Spleen (tissue), 11 donors: ENCODE measurements at regions not wholly inside any gene's neighbourhood (a gene's known extent, or its start where the extent isn't known, plus 50 kb on each side); places are given as distances from the start of the nearest gene placed in this dataset.

Experiments
- DNase-seq: peaks from one replicate; pipeline ENCODE4 v3.0.0-alpha.2; 2020
- H3K27ac ChIP-seq, 8 donors: fragments of 200-600 bp; sonication (generic) in 7 of 8; 1 replicate in 4 of 8; 2 replicates in 4 of 8; pipeline versions ENCODE4 v1.5.0 to v1.8.0; 2016 to 2021; ENCODE audit warnings: inconsistent platforms in 4 of 8, mild to moderate bottlenecking in 4 of 8, moderate library complexity in 1 of 8
- H3K27me3 ChIP-seq, 7 donors: fragments of 200-600 bp; sonication (generic) in 6 of 7; replicated peaks in 1 of 7; 1 replicate in 4 of 7; 2 replicates in 3 of 7; pipeline versions ENCODE4 v1.5.0 to v1.8.0; 2016 to 2021; ENCODE audit warnings: inconsistent platforms in 3 of 7, mild to moderate bottlenecking in 1 of 7
- H3K36me3 ChIP-seq, 6 donors: fragments of 200-600 bp; sonication (generic) in 5 of 6; 1 replicate in 4 of 6; 2 replicates in 2 of 6; pipeline versions ENCODE4 v1.5.0 to v1.8.0; 2016 to 2021; ENCODE audit warnings: inconsistent platforms in 2 of 6
- H3K4me1 ChIP-seq, 6 donors: fragments of 200-600 bp; sonication (generic) in 5 of 6; 1 replicate in 3 of 6; 2 replicates in 3 of 6; pipeline versions ENCODE4 v1.5.0 to v1.8.0; 2016 to 2021; ENCODE audit warnings: inconsistent platforms in 3 of 6
- H3K4me3 ChIP-seq, 8 donors: fragments of 200-600 bp; sonication (generic) in 7 of 8; 1 replicate in 4 of 8; 2 replicates in 4 of 8; pipeline versions ENCODE4 v1.5.0 to v1.8.0; 2016 to 2021; ENCODE audit warnings: inconsistent platforms in 4 of 8, mild to moderate bottlenecking in 4 of 8, moderate library complexity in 2 of 8
- H3K9me3 ChIP-seq, 8 donors: fragments of 200-600 bp; sonication (generic) in 7 of 8; 1 replicate in 4 of 8; 2 replicates in 4 of 8; pipeline versions ENCODE4 v1.5.0 to v1.8.0; 2016 to 2021; ENCODE audit warnings: inconsistent platforms in 4 of 8
- POLR2A ChIP-seq, 3 donors: fragments of 450-650 bp; IDR thresholded peaks; one replicate each; pipeline ENCODE4 v1.5.1; 2017; ENCODE audit warnings: antibody characterized with exemption in 3 of 3, mild to moderate bottlenecking in 1 of 3
- POLR2AphosphoS5 ChIP-seq, 3 donors: sonication (generic); formaldehyde crosslinking; IDR thresholded peaks; one replicate each; pipeline ENCODE4 v1.5.1; 2017; ENCODE audit warnings: antibody characterized with exemption in 3 of 3
- WGBS, 5 donors: extraction: QIAGEN DNeasy Blood & Tissue Kit in 3 of 5; methylation state at CpG; one replicate each; pipeline versions ENCODE4 v1.1.5 to v1.1.7; 2013 to 2018; 5-methylcytosine and 5-hydroxymethylcytosine counted together
- intact Hi-C: fragments of 100-400 bp; cut with DNase I; formaldehyde crosslinking; loops from one replicate; pipeline ENCODE4 v1.15.0; 2023; ENCODE audit warnings: low total_unique reads
- TF ChIP-seq, protein P1 (sequence below), 11 experiments: fragments of 200-600 bp in 7 of 11; fragments of 450-650 bp in 4 of 11; sonication (generic) in 4 of 11; IDR thresholded peaks in 8 of 11; conservative IDR thresholded peaks in 3 of 11; 1 replicate in 7 of 11; 2 replicates in 4 of 11; pipeline versions ENCODE4 v1.4.0 to v1.8.0; 2016 to 2021; ENCODE audit warnings: antibody characterized with exemption in 11 of 11, inconsistent platforms in 4 of 11, mild to moderate bottlenecking in 1 of 11
- donor health status: healthy with polysubstance abuse.
- donor health status: DM: no; HTN: no; CAD: no; lungs with moderate emphysema.
- donor health status: DM: no; HTN: no; CAD: no.
- donor health status: Bipolar disorder and iron deficiency.
- donor health status: healthy.
- donor health status: DM: no; HTN: no; CAD: no.
- donor health status: DM: yes; HTN: yes; CAD: no.

DNA sequence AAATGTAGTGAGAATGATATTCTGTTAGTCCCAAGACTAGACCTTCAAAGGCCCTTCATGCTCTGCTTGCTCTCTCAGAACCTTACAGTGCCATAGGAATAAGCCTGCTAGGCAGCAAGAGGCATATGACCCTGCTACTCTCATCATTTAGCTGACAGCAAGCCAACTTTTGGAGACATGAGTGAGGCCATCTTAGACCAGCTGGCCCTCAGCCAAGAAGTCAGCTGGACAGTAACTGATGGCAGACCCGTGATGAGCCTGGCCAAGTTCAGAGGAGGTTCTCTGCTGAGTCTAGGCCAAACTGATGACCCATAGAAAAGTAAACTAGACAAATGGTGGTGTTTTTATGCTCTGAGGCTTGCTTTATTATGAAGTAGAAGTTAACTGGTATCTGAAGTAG is 82.6 kb downstream of the C18orf54 start:
- no peak overlapping the region for H3K4me3 ChIP-seq
- H3K4me1 ChIP-seq = no peaks in the 10 kb centered on the region
- H3K36me3 ChIP-seq = no peaks in the 10 kb centered on the region
- H3K27me3 ChIP-seq = peaks cover 0 to 49% (median 0%) of the 10 kb centered on the region in 7 donors
- WGBS, 5 donors = 36 to 100% (median 60%) methylated on average over 1 of the region's 1 CpG
- DNase-seq = no peak
- intact Hi-C loops = loop anchor here (5.0 kb wide), 1 partner anchor 232 kb away; no protein-coding TSS in a partner anchor
- H3K9me3 ChIP-seq = no peaks in the 10 kb centered on the region
- H3K27ac ChIP-seq = no peak overlapping the region
- TF ChIP-seq POLR2AphosphoS5 (IDR thresholded peaks at IDR 0.05) = no peak

DNA sequence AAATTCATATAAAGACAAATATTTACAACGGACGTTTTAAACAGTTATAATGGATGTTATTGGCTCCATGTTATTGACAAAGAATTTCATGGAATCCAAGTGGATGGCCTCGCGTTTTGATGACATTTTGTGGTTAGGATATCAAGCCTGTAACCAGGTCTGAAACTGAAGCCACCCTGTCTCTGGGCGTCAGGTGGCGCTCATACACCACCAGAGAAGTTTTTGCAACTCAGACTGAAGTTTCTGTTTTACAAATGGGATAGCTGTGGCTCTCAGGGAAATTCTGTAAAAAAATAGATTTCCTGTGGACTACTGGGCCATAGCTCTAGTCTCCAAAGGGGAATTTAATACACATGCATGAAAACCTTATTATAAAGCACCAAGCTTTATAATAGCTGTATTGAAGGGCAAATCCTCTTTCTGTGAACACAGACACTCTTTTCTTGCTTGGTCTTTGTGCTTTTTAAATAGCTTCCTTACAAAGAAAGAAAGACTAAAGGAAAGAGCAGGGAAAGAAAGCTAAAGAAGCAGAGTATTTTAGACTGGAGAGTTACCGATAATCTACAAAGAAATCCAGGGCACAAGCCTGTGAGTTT is 86.7 kb downstream of the C18orf54 start:
- Histone ChIP-seq H3K27ac (no peak overlapping the region), H3K4me3 (no peak overlapping the region), H3K4me1 (no peaks in the 10 kb centered on the region), H3K27me3 (peaks cover 0 to 35% (median 0%) of the 10 kb centered on the region in 7 donors), H3K36me3 (no peaks in the 10 kb centered on the region), H3K9me3 (no peaks in the 10 kb centered on the region)
- DNase-seq = peak; percentile 53
- no peak for TF ChIP-seq POLR2A (IDR thresholded peaks at IDR 0.05)
- TF ChIP-seq, protein P1, sequence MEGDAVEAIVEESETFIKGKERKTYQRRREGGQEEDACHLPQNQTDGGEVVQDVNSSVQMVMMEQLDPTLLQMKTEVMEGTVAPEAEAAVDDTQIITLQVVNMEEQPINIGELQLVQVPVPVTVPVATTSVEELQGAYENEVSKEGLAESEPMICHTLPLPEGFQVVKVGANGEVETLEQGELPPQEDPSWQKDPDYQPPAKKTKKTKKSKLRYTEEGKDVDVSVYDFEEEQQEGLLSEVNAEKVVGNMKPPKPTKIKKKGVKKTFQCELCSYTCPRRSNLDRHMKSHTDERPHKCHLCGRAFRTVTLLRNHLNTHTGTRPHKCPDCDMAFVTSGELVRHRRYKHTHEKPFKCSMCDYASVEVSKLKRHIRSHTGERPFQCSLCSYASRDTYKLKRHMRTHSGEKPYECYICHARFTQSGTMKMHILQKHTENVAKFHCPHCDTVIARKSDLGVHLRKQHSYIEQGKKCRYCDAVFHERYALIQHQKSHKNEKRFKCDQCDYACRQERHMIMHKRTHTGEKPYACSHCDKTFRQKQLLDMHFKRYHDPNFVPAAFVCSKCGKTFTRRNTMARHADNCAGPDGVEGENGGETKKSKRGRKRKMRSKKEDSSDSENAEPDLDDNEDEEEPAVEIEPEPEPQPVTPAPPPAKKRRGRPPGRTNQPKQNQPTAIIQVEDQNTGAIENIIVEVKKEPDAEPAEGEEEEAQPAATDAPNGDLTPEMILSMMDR (IDR thresholded peaks at IDR 0.05 in 8 of 11, conservative IDR thresholded peaks at IDR 0.05 in 3 of 11) = peak in 8 of 11 experiments; percentile 15 to 51 (median 32)
- intact Hi-C loops = loop anchor here (5.0 kb wide), 1 partner anchor 228 kb away; no protein-coding TSS in a partner anchor
- WGBS, 5 donors = 12 to 18% (median 15%) methylated on average over 7 of the region's 7 CpGs

DNA sequence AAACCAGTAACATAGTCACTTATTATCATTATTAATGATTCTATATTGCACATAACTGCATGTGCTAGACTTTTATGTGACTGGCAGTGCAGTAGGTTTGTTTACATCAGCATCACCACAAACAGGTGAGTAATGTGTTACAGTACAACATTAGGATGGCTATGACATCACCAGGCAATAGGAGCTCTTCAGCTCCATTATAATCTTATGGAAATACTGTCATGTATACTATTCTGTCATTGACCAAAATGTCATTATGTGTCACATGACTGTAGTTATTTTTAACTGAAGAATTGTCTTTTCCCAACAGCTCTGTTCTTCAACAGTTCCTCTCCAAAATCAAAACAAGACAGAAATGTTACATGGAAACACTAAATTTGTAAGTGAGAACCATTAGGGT is 96.3 kb downstream of the C18orf54 start:
- no peaks in the 10 kb centered on the region for H3K4me1 ChIP-seq
- peaks cover 0 to 1% (median 0%) of the 10 kb centered on the region in 7 donors for H3K27me3 ChIP-seq
- intact Hi-C loops = no loop called here
- TF ChIP-seq POLR2AphosphoS5 (IDR thresholded peaks at IDR 0.05) = no peak
- TF ChIP-seq, protein P1 (IDR thresholded peaks at IDR 0.05 in 8 of 11, conservative IDR thresholded peaks at IDR 0.05 in 3 of 11) = no peak
- TF ChIP-seq POLR2A (IDR thresholded peaks at IDR 0.05) = no peak
- H3K4me3 ChIP-seq = no peak overlapping the region
- no peaks in the 10 kb centered on the region for H3K36me3 ChIP-seq
- DNase-seq = no peak
- no peak overlapping the region for H3K27ac ChIP-seq
- no peaks in the 10 kb centered on the region for H3K9me3 ChIP-seq

DNA sequence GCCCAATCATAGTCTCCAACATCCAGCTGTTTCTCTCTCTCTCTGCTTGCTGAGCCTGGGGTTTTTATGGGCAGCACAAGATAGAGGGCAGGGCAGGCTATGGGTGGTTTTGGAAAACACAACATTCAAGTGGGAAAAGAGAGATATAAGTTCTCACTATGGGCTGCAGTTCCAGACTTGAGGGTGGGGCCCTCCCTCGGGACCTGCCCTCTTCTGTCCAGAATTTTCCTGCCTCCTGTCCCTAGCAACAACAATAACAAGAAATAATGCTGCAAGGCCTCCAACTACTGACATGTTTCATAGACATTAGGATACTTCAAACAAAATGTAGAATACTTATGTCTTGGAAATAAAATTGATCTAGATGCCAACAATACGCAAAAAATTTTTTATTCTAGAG is 107.8 kb downstream of the C18orf54 start:
- Histone ChIP-seq H3K4me3 (no peak overlapping the region), H3K9me3 (peaks cover 0 to 11% (median 8%) of the 10 kb centered on the region in 8 donors), H3K4me1 (no peaks in the 10 kb centered on the region), H3K36me3 (no peaks in the 10 kb centered on the region), H3K27ac (no peak overlapping the region), H3K27me3 (no peaks in the 10 kb centered on the region)
- no peak for DNase-seq
- intact Hi-C loops = no loop called here
- TF ChIP-seq, protein P1 (IDR thresholded peaks at IDR 0.05 in 8 of 11, conservative IDR thresholded peaks at IDR 0.05 in 3 of 11) = no peak
- TF ChIP-seq POLR2A (IDR thresholded peaks at IDR 0.05) (no peak), POLR2AphosphoS5 (IDR thresholded peaks at IDR 0.05) (no peak)
- 56 to 80% (median 71%) methylated on average over 2 of the region's 2 CpGs for WGBS, 5 donors
